HEK293 (cell line): ENCODE measurements at regions not wholly inside any gene's neighbourhood (a gene's known extent, or its start where the extent isn't known, plus 50 kb on each side); places are given as distances from the start of the nearest gene placed in this dataset.

ENCODE experiments used
- CTCF ChIA-PET: fragments of 350-600 bp; formaldehyde crosslinking; extraction: SDS; loops from one replicate; lab custom pipeline; 2021; ENCODE audit warnings: antibody characterized with exemption; lab: Yijun Ruan, JAX
- POLR2A ChIA-PET: fragments of 300-600 bp; formaldehyde crosslinking; extraction: SDS; loops from one replicate; lab custom pipeline; 2020; ENCODE audit warnings: antibody characterized with exemption, inconsistent platforms; lab: Yijun Ruan, JAX
- H3K27ac ChIP-seq: fragments of 200-500 bp; sonication (Bioruptor generic); 2 replicates; pipeline ENCODE4 v1.5.1; 2014; ENCODE audit warnings: low read depth, low read length, control low read depth, inconsistent platforms; ENCODE audit errors: extremely low read depth
- H3K36me3 ChIP-seq, 2 experiments: fragments of 200-500 bp in 1 of 2; sonication (Bioruptor generic) in 1 of 2; 1 replicate in 1 of 2; 2 replicates in 1 of 2; pipeline ENCODE4 v1.5.1; 2014 to 2017; ENCODE audit warnings: inconsistent platforms in 2 of 2, low read length in 2 of 2; ENCODE audit not compliant: control insufficient read depth in 2 of 2, insufficient read depth in 1 of 2
- H3K4me1 ChIP-seq: fragments of 200-500 bp; sonication (Bioruptor generic); 2 replicates; pipeline ENCODE4 v1.5.1; 2014; ENCODE audit warnings: mild to moderate bottlenecking, low read length, inconsistent platforms; ENCODE audit not compliant: control insufficient read depth, insufficient read depth
- H3K4me3 ChIP-seq: 2 replicates; pipeline ENCODE4 v1.5.1; 2011; ENCODE audit warnings: low read depth, mild to moderate bottlenecking, control low read depth, low read length, moderate library complexity
- H3K9me3 ChIP-seq: fragments of 200-500 bp; sonication (Bioruptor generic); 2 replicates; pipeline ENCODE4 v1.5.1; 2014; ENCODE audit warnings: low read depth, low read length, inconsistent platforms; ENCODE audit not compliant: control insufficient read depth, insufficient read depth
- BCL11B ChIP-seq: fragments of 450-650 bp; formaldehyde crosslinking; IDR thresholded peaks from 2 replicates; pipeline ENCODE4 v1.5.1; 2016; ENCODE audit warnings: low read depth, missing biosample characterization, missing genetic modification characterization
- GLI2 ChIP-seq: fragments of 450-650 bp; formaldehyde crosslinking; IDR thresholded peaks from 2 replicates; pipeline ENCODE4; 2017; ENCODE audit warnings: missing biosample characterization, missing genetic modification characterization, low read depth, borderline replicate concordance
- OVOL3 ChIP-seq: fragments of 450-650 bp; formaldehyde crosslinking; IDR thresholded peaks from 2 replicates; pipeline ENCODE4 v1.5.1; 2016; ENCODE audit warnings: missing biosample characterization, missing genetic modification characterization
- SETDB1 ChIP-seq: IDR thresholded peaks from one replicate; pipeline ENCODE4 v1.6.1; 2017; ENCODE audit warnings: mild to moderate bottlenecking, low read length, moderate library complexity, mixed read lengths; ENCODE audit not compliant: insufficient read length
- ZBTB1 ChIP-seq: fragments of 450-650 bp; formaldehyde crosslinking; IDR thresholded peaks from 2 replicates; pipeline ENCODE4 v1.5.1; 2016; ENCODE audit warnings: missing biosample characterization, missing genetic modification characterization
- ZFHX2 ChIP-seq: fragments of 450-650 bp; formaldehyde crosslinking; conservative IDR thresholded peaks from 2 replicates; pipeline ENCODE4 v1.5.1; 2016; ENCODE audit warnings: missing biosample characterization, missing genetic modification characterization
- ZNF157 ChIP-seq: fragments of 450-650 bp; formaldehyde crosslinking; IDR thresholded peaks from 2 replicates; pipeline ENCODE4 v1.5.1; 2016; ENCODE audit warnings: missing biosample characterization, missing genetic modification characterization
- ZNF23 ChIP-seq: fragments of 450-650 bp; formaldehyde crosslinking; IDR thresholded peaks from 2 replicates; pipeline ENCODE4 v1.5.1; 2016; ENCODE audit warnings: missing biosample characterization, missing genetic modification characterization, borderline replicate concordance
- ZNF423 ChIP-seq: fragments of 450-650 bp; formaldehyde crosslinking; IDR thresholded peaks from 2 replicates; pipeline ENCODE4 v1.5.1; 2016; ENCODE audit warnings: missing biosample characterization, missing genetic modification characterization
- ZNF596 ChIP-seq: fragments of 450-650 bp; IDR thresholded peaks from 2 replicates; pipeline ENCODE4 v1.5.0; 2018; ENCODE audit warnings: missing biosample characterization, mild to moderate bottlenecking, missing genetic modification characterization, moderate library complexity
- ZNF621 ChIP-seq: fragments of 450-650 bp; formaldehyde crosslinking; IDR thresholded peaks from 2 replicates; pipeline ENCODE4 v1.5.1; 2017; ENCODE audit warnings: missing biosample characterization, missing genetic modification characterization
- ZNF660 ChIP-seq: fragments of 450-650 bp; IDR thresholded peaks from 2 replicates; pipeline ENCODE4 v1.5.1; 2018; ENCODE audit warnings: missing biosample characterization, mild to moderate bottlenecking, missing genetic modification characterization
- ZSCAN23 ChIP-seq: fragments of 450-650 bp; formaldehyde crosslinking; IDR thresholded peaks from 2 replicates; pipeline ENCODE4 v1.5.1; 2016; ENCODE audit warnings: missing biosample characterization, missing genetic modification characterization
- TF ChIP-seq, protein P1 (sequence below): fragments of 450-650 bp; formaldehyde crosslinking; IDR thresholded peaks from 2 replicates; pipeline ENCODE4 v1.5.1; 2016; ENCODE audit warnings: missing biosample characterization, missing genetic modification characterization, low read depth
- TF ChIP-seq, protein P2 (sequence below): fragments of 450-650 bp; formaldehyde crosslinking; IDR thresholded peaks from 2 replicates; pipeline ENCODE4 v1.5.1; 2016; ENCODE audit warnings: missing biosample characterization, missing genetic modification characterization, borderline replicate concordance
- TF ChIP-seq, protein P3 (sequence below): fragments of 450-650 bp; formaldehyde crosslinking; IDR thresholded peaks from 2 replicates; pipeline ENCODE4 v1.5.1; 2016; ENCODE audit warnings: missing biosample characterization, missing genetic modification characterization
- TF ChIP-seq, protein P4 (sequence below): fragments of 450-650 bp; formaldehyde crosslinking; IDR thresholded peaks from 2 replicates; pipeline ENCODE4 v1.5.1; 2017; ENCODE audit warnings: missing biosample characterization, missing genetic modification characterization
- TF ChIP-seq, protein P5 (sequence below): fragments of 450-650 bp; formaldehyde crosslinking; IDR thresholded peaks from 2 replicates; pipeline ENCODE4 v1.5.1; 2017; ENCODE audit warnings: missing biosample characterization, missing genetic modification characterization
- TF ChIP-seq, protein P6 (sequence below): fragments of 450-650 bp; formaldehyde crosslinking; IDR thresholded peaks from 2 replicates; pipeline ENCODE4 v1.5.1; 2016; ENCODE audit warnings: missing biosample characterization, missing genetic modification characterization
- TF ChIP-seq, protein P7 (sequence below): fragments of 450-650 bp; formaldehyde crosslinking; IDR thresholded peaks from 2 replicates; pipeline ENCODE4 v1.5.1; 2016; ENCODE audit warnings: missing biosample characterization, missing genetic modification characterization

DNA sequence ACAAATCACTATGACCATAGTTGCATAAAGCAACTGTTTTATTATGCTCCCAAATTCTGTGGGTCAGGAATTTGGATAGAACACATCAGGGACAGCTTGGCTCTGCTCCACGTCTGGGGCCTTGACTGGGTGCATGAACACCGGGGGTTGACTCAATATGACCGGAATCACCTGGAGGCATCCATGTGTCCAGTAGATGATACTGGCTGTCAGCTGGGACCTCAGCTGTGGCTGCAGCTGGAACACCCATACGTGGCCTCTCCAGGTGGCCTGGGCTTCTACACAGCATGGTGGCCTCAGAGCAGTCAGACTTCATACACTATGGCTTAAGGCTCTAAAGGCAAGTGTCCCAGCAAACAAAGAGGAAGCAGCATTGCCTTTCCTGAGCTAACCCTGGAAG, 113.4 kb downstream of the NRN1 start (continued):
- TF ChIP-seq, protein P1, sequence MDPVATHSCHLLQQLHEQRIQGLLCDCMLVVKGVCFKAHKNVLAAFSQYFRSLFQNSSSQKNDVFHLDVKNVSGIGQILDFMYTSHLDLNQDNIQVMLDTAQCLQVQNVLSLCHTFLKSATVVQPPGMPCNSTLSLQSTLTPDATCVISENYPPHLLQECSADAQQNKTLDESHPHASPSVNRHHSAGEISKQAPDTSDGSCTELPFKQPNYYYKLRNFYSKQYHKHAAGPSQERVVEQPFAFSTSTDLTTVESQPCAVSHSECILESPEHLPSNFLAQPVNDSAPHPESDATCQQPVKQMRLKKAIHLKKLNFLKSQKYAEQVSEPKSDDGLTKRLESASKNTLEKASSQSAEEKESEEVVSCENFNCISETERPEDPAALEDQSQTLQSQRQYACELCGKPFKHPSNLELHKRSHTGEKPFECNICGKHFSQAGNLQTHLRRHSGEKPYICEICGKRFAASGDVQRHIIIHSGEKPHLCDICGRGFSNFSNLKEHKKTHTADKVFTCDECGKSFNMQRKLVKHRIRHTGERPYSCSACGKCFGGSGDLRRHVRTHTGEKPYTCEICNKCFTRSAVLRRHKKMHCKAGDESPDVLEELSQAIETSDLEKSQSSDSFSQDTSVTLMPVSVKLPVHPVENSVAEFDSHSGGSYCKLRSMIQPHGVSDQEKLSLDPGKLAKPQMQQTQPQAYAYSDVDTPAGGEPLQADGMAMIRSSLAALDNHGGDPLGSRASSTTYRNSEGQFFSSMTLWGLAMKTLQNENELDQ (tag by site-specific recombination) = no peak
- no peak for TF ChIP-seq ZNF23 (tag by site-specific recombination)
- no peak for TF ChIP-seq GLI2
- TF ChIP-seq ZFHX2 (tag by site-specific recombination) = no peak
- no peak for TF ChIP-seq SETDB1
- TF ChIP-seq, protein P2, sequence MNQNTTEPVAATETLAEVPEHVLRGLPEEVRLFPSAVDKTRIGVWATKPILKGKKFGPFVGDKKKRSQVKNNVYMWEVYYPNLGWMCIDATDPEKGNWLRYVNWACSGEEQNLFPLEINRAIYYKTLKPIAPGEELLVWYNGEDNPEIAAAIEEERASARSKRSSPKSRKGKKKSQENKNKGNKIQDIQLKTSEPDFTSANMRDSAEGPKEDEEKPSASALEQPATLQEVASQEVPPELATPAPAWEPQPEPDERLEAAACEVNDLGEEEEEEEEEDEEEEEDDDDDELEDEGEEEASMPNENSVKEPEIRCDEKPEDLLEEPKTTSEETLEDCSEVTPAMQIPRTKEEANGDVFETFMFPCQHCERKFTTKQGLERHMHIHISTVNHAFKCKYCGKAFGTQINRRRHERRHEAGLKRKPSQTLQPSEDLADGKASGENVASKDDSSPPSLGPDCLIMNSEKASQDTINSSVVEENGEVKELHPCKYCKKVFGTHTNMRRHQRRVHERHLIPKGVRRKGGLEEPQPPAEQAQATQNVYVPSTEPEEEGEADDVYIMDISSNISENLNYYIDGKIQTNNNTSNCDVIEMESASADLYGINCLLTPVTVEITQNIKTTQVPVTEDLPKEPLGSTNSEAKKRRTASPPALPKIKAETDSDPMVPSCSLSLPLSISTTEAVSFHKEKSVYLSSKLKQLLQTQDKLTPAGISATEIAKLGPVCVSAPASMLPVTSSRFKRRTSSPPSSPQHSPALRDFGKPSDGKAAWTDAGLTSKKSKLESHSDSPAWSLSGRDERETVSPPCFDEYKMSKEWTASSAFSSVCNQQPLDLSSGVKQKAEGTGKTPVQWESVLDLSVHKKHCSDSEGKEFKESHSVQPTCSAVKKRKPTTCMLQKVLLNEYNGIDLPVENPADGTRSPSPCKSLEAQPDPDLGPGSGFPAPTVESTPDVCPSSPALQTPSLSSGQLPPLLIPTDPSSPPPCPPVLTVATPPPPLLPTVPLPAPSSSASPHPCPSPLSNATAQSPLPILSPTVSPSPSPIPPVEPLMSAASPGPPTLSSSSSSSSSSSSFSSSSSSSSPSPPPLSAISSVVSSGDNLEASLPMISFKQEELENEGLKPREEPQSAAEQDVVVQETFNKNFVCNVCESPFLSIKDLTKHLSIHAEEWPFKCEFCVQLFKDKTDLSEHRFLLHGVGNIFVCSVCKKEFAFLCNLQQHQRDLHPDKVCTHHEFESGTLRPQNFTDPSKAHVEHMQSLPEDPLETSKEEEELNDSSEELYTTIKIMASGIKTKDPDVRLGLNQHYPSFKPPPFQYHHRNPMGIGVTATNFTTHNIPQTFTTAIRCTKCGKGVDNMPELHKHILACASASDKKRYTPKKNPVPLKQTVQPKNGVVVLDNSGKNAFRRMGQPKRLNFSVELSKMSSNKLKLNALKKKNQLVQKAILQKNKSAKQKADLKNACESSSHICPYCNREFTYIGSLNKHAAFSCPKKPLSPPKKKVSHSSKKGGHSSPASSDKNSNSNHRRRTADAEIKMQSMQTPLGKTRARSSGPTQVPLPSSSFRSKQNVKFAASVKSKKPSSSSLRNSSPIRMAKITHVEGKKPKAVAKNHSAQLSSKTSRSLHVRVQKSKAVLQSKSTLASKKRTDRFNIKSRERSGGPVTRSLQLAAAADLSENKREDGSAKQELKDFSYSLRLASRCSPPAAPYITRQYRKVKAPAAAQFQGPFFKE (tag by site-specific recombination) = no peak
- TF ChIP-seq ZNF596 (tag by site-specific recombination) = no peak

DNA sequence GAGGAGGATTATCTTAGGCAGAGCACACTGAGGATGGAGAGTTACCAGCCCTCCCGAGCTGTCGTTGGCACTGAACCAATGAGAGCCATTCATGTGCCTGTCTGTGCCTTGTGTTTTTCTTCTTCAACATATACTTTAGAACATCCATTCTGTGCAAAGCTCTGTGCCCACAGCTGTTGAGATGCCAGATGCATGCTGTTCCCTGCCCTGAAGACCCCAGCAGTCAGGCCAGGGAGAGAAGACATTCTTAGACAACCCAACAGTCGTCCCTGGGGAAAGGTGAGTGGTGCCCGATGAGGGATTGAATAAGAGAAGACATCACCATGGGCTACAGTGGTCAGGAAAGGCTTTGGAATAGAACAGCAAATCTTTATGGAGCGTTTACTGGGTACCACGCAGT, 114.1 kb downstream of the NRN1 start:
- Histone ChIP-seq H3K9me3 (no peaks in the 10 kb centered on the region), H3K4me3 (no peak overlapping the region), H3K36me3 (no peaks in the 10 kb centered on the region), H3K4me1 (no peaks in the 10 kb centered on the region), H3K27ac (peak overlapping the region; percentile 29; the same call in 1 of the 2 replicates)
- ChIA-PET CTCF (interaction anchor here (1.1 kb wide), 1 partner anchor 11 kb away, joined by 3 read pairs; no protein-coding TSS in a partner anchor), POLR2A (no interaction called here)
- TF ChIP-seq OVOL3 (tag by site-specific recombination) = no peak
- TF ChIP-seq ZBTB1 (tag by site-specific recombination) = no peak
- no peak for TF ChIP-seq ZNF423 (tag by site-specific recombination)
- TF ChIP-seq ZSCAN23 (tag by site-specific recombination) = no peak
- TF ChIP-seq, protein P3, sequence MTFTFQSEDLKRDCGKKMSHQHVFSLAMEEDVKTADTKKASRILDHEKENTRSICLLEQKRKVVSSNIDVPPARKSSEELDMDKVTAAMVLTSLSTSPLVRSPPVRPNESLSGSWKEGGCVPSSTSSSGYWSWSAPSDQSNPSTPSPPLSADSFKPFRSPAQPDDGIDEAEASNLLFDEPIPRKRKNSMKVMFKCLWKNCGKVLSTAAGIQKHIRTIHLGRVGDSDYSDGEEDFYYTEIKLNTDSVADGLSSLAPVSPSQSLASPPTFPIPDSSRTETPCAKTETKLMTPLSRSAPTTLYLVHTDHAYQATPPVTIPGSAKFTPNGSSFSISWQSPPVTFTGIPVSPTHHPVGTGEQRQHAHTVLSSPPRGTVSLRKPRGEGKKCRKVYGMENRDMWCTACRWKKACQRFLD (tag by site-specific recombination) = no peak
- TF ChIP-seq, protein P4, sequence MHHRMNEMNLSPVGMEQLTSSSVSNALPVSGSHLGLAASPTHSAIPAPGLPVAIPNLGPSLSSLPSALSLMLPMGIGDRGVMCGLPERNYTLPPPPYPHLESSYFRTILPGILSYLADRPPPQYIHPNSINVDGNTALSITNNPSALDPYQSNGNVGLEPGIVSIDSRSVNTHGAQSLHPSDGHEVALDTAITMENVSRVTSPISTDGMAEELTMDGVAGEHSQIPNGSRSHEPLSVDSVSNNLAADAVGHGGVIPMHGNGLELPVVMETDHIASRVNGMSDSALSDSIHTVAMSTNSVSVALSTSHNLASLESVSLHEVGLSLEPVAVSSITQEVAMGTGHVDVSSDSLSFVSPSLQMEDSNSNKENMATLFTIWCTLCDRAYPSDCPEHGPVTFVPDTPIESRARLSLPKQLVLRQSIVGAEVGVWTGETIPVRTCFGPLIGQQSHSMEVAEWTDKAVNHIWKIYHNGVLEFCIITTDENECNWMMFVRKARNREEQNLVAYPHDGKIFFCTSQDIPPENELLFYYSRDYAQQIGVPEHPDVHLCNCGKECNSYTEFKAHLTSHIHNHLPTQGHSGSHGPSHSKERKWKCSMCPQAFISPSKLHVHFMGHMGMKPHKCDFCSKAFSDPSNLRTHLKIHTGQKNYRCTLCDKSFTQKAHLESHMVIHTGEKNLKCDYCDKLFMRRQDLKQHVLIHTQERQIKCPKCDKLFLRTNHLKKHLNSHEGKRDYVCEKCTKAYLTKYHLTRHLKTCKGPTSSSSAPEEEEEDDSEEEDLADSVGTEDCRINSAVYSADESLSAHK (tag by site-specific recombination) = no peak
- TF ChIP-seq ZNF621 = no peak
- TF ChIP-seq, protein P5, sequence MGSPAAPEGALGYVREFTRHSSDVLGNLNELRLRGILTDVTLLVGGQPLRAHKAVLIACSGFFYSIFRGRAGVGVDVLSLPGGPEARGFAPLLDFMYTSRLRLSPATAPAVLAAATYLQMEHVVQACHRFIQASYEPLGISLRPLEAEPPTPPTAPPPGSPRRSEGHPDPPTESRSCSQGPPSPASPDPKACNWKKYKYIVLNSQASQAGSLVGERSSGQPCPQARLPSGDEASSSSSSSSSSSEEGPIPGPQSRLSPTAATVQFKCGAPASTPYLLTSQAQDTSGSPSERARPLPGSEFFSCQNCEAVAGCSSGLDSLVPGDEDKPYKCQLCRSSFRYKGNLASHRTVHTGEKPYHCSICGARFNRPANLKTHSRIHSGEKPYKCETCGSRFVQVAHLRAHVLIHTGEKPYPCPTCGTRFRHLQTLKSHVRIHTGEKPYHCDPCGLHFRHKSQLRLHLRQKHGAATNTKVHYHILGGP = no peak
- TF ChIP-seq BCL11B = no peak
- TF ChIP-seq, protein P6, sequence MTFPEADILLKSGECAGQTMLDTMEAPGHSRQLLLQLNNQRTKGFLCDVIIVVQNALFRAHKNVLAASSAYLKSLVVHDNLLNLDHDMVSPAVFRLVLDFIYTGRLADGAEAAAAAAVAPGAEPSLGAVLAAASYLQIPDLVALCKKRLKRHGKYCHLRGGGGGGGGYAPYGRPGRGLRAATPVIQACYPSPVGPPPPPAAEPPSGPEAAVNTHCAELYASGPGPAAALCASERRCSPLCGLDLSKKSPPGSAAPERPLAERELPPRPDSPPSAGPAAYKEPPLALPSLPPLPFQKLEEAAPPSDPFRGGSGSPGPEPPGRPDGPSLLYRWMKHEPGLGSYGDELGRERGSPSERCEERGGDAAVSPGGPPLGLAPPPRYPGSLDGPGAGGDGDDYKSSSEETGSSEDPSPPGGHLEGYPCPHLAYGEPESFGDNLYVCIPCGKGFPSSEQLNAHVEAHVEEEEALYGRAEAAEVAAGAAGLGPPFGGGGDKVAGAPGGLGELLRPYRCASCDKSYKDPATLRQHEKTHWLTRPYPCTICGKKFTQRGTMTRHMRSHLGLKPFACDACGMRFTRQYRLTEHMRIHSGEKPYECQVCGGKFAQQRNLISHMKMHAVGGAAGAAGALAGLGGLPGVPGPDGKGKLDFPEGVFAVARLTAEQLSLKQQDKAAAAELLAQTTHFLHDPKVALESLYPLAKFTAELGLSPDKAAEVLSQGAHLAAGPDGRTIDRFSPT (tag by site-specific recombination) = no peak
- TF ChIP-seq ZNF157 = no peak
- no peak for TF ChIP-seq ZNF660 (tag by site-specific recombination)
- TF ChIP-seq, protein P7, sequence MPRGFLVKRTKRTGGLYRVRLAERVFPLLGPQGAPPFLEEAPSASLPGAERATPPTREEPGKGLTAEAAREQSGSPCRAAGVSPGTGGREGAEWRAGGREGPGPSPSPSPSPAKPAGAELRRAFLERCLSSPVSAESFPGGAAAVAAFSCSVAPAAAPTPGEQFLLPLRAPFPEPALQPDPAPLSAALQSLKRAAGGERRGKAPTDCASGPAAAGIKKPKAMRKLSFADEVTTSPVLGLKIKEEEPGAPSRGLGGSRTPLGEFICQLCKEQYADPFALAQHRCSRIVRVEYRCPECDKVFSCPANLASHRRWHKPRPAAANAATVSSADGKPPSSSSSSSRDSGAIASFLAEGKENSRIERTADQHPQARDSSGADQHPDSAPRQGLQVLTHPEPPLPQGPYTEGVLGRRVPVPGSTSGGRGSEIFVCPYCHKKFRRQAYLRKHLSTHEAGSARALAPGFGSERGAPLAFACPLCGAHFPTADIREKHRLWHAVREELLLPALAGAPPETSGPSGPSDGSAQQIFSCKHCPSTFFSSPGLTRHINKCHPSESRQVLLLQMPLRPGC (tag by site-specific recombination) = no peak
